GM12878 (cell line): ENCODE measurements at regions not wholly inside any gene's neighbourhood (a gene's known extent, or its start where the extent isn't known, plus 50 kb on each side); places are given as distances from the start of the nearest gene placed in this dataset.

Experiments used
- BACH1 ChIP-seq: fragments of 450-650 bp; IDR thresholded peaks from 2 replicates; pipeline ENCODE4 v1.6.1; 2017; ENCODE audit warnings: mild to moderate bottlenecking, borderline replicate concordance
- CTCF ChIP-seq, 3 experiments: IDR thresholded peaks in 2 of 3; conservative IDR thresholded peaks in 1 of 3; 2 replicates each; pipeline ENCODE4 v1.5.1; 2011; ENCODE audit warnings: low read depth in 3 of 3, low read length in 3 of 3, mild to moderate bottlenecking in 3 of 3, control low read depth in 2 of 3, moderate library complexity in 2 of 3, inconsistent platforms in 1 of 3, mixed read lengths in 1 of 3; ENCODE audit not compliant: control insufficient read depth in 2 of 3, insufficient read depth in 1 of 3; ENCODE audit errors: extremely low read depth in 1 of 3
- EP300 ChIP-seq, 2 experiments: fragments of 150-350 bp in 1 of 2; IDR thresholded peaks; 2 replicates each; pipeline ENCODE4 v1.6.1; 2011 to 2012; ENCODE audit warnings: low read depth in 2 of 2, low read length in 2 of 2, borderline replicate concordance in 1 of 2, improper control_type of control experiment in 1 of 2, inconsistent platforms in 1 of 2; ENCODE audit not compliant: control insufficient read depth in 1 of 2
- EZH2 ChIP-seq: IDR thresholded peaks from 2 replicates; pipeline ENCODE4 v1.6.1; 2012; ENCODE audit warnings: low read depth, mild to moderate bottlenecking, control low read depth, inconsistent platforms, low read length, borderline replicate concordance; ENCODE audit not compliant: control insufficient read depth
- POLR2A ChIP-seq: IDR thresholded peaks from 2 replicates; pipeline ENCODE4 v1.6.1; 2011; ENCODE audit warnings: low read depth, mild to moderate bottlenecking, low read length
- POLR2AphosphoS5 ChIP-seq: IDR thresholded peaks from 2 replicates; pipeline ENCODE4 v1.6.1; 2011; ENCODE audit warnings: mild to moderate bottlenecking, low read length, inconsistent platforms
- REST ChIP-seq: IDR thresholded peaks from 2 replicates; pipeline ENCODE4 v1.6.1; 2012; ENCODE audit warnings: mild to moderate bottlenecking, low read depth, low read length
- RFX5 ChIP-seq: IDR thresholded peaks from 2 replicates; pipeline ENCODE4 v1.6.1; 2011; ENCODE audit warnings: low read depth, low read length, improper control_type of control experiment
- SMC3 ChIP-seq: IDR thresholded peaks from 2 replicates; pipeline ENCODE4 v1.6.1; 2011; ENCODE audit warnings: low read length, improper control_type of control experiment, borderline replicate concordance
- TCF7 ChIP-seq: IDR thresholded peaks from 2 replicates; pipeline ENCODE4 v1.6.1; 2014; ENCODE audit warnings: antibody characterized with exemption, borderline replicate concordance
- USF2 ChIP-seq: IDR thresholded peaks from 2 replicates; pipeline ENCODE4 v1.6.1; 2011; ENCODE audit warnings: low read depth, low read length, improper control_type of control experiment, borderline replicate concordance

GRCh38 chr2:101627285-101628029 lies 70.0 kb upstream of the MAP4K4 start:
- TF ChIP-seq EZH2 (no peak), CTCF (IDR thresholded peaks at IDR 0.05 in 2 of 3, conservative IDR thresholded peaks at IDR 0.05 in 1 of 3; ENCODE audit: control insufficient read depth in 2 of 3, extremely low read depth in 1 of 3, insufficient read depth in 1 of 3, low read depth in 3 of 3, low read length in 3 of 3) (no peak), BACH1 (no peak), POLR2A (no peak), REST (no peak), TCF7 (no peak), RFX5 (no peak), USF2 (no peak), POLR2AphosphoS5 (no peak), EP300 (IDR thresholded peaks at IDR 0.05; ENCODE audit: borderline replicate concordance in 1 of 2, control insufficient read depth in 1 of 2, low read depth in 2 of 2, low read length in 2 of 2) (no peak), SMC3 (no peak)
